ENCODE measurements at regions not wholly inside any gene's neighbourhood (a gene's known extent, or its start where the extent isn't known, plus 50 kb on each side); places are given as distances from the start of the nearest gene placed in this dataset.

GRCh38 chr5:68612972-68613371 is 397.4 kb downstream of the PIK3R1 start:
- no peak for DNase-seq

DNA sequence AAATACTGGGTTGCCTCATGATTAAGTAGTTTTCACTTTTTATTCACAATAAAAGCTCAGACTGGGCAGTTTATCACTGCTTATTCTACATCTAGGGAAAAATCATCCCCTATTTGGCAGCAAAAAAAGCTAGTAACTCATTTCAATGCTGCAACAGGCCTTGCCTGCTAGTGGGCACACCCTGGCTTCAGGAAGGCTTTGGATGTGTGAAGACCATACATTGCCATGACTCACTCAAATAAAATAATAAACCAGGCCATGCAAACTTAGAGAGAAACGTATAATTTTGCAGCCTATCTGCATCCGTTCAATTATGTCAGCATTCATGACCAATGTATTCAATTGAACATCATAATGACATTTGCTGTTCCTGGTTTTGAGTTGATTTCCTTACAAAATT is 402.9 kb downstream of the PIK3R1 start:
- no peak for DNase-seq

DNA sequence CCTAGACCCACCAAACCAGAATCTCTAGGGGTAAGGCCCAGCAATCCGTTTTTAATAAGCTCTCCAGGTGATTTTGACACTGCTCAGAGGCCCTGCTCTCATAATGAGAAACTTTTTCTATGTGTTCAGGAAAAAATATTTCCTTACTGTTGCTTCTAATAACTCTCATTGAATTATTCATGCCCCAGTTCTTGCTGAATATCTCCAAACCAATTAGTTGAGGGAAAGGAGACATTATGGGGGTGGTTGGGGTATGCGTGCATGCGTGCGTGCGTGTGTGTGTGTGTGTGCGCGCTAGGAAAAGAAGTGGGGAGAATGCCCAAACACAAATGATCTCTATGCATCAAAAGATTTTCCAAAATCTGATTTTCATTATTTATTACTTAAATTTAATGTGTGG is 411.4 kb downstream of the PIK3R1 start:
- DNase-seq = no peak

DNA sequence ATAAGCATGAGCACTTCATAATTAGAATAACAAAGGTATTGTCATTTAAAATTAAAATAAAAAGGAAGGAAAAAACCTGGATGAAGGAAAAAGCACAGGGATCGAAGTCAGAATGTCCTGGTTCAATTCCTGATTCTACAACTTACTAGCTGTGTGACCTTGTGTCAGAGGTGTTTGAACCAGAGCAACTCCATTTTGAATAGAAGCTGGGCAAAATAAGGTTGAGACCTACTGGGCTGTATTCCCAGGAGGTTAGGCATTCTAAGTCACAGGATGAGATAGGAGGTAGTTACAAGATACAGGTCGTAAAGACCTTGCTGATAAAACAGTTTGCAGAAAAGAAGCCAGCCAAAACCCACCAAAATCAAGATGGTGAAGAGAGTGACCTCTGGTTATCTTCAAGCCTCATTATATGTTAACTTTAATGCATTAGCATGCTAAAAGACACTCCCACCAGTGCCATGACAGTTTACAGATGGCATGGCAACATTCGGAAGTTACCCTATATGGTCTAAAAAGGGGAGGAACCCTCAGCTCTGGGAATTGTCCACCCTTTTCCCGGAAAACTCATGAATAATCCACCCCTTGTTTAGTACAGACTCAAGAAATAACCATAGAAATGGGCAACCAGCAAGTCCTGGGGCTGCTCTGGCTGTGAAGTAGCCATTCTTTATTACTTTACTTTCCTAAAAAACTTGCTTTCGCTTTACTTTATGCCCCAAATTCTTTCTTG is 412.7 kb downstream of the PIK3R1 start:
- DNase-seq = no peak

GRCh38 chr5:68630354-68630753 is 414.8 kb downstream of the PIK3R1 start:
- DNase-seq = no peak

DNA sequence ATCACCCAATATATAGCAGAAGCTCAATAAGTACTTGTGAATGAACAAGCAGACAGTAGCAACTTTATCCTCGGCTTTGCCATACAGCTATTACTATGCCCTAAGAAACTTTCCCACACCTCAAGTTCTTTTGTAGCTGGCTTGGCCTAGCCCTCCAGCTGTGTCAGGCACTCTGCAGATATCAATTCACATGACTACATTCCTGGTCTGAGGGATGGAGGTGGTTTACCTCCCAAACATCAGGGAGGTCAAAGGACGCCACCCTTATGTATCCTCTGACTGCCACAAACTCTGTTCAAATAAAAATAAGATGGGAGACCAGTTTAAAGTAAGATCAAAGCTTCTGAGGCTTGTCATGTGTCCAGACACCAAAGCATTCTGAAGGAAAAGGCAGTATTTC is 416.3 kb downstream of the PIK3R1 start:
- DNase-seq = no peak

- no peak for DNase-seq
These were observed 425.7 kb downstream of the PIK3R1 start for GRCh38 chr5:68641211-68641610.

- no peak for DNase-seq
These were observed 427.5 kb downstream of the PIK3R1 start for GRCh38 chr5:68643064-68643463.

- no peak for DNase-seq
These were observed 429.4 kb downstream of the PIK3R1 start for GRCh38 chr5:68644971-68645370.

GRCh38 chr5:68646144-68646543 is 430.6 kb downstream of the PIK3R1 start:
- DNase-seq = no peak

DNA sequence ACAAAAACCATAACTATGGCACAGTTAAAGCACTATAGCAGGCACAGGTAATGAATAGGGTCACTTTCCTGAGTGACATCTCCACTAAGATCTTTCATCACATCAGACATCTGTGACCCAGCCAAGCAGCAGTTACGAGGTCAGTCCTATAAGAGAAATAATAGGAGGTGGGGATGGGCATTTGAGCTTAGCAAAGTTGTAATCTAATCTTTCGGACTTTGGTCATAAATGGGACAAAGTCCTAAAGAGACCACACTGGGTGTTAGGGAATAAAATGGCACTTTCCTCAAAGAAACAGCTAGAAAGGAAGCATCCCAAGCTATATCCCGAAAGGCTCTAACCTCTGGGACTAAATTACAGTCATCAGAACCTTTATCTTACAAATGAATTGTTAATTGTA is 432.2 kb downstream of the PIK3R1 start:
- DNase-seq = no peak

DNA sequence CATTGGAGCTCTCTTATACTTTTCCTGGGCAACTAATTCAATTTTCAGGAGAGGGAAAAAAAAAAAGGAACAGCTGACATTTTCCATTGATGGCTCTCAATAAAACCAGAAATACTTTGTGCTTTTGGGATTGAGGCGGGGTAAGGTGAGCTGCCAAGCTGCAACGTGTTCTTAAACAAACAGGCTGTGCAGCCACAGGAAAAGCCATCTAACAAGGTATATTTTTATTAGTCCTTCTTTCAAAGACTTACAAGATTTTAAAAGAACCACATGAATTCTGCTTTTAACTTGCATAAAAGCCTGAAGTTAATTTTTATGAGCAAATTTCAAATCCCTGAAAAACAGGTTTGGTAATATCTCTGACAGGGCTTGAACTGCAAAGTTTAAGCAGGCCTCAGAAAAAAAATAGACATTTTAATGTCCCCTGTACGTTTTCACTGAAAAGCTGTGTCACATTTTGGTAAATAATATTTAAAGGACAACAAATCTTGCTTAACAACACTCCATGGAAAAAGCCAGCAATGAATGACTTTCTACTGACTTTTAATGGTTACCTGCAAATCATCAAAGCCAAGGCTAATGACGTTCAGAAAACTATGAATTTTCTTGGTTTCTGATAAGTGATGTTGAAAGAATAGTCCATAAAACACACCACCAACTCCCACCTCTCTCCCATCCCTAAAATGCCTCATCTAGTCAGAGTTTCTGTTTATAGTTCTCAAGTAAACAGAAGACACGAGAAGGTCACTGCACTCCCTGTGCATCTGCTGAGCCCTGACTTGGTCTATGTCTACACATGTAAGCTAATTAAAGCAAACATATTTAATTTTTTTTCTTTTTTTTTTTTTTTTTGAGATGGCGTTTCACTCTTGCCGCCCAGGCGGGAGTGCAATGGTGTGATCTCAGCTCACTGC is 433.6 kb downstream of the PIK3R1 start:
- DNase-seq = no peak

DNA sequence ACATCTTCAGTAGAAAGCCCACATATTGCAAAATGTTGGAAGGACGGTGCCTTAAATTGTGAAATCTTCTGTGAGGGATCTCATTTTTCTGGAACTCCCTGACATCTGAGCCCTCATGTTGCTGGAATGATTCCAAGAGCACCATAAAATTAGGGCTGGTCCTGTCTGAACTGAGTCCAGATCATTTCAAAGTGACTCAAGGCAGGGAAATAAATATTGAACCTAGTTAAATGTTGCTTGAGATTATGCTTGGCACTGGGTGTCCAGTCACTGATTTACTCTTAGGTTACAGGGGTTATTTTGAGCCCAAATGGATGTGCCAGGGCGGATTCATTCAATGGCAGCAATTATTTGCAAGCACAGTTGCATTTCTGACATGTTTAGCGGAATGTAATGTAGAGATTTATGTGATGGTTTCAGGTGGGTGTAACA is 437.0 kb downstream of the PIK3R1 start:
- no peak for DNase-seq

- no peak for DNase-seq
These were observed 437.9 kb downstream of the PIK3R1 start for GRCh38 chr5:68653471-68653870.

GRCh38 chr5:68657055-68657961 is 436.5 kb upstream of the SLC30A5 start:
- no peak for DNase-seq

DNA sequence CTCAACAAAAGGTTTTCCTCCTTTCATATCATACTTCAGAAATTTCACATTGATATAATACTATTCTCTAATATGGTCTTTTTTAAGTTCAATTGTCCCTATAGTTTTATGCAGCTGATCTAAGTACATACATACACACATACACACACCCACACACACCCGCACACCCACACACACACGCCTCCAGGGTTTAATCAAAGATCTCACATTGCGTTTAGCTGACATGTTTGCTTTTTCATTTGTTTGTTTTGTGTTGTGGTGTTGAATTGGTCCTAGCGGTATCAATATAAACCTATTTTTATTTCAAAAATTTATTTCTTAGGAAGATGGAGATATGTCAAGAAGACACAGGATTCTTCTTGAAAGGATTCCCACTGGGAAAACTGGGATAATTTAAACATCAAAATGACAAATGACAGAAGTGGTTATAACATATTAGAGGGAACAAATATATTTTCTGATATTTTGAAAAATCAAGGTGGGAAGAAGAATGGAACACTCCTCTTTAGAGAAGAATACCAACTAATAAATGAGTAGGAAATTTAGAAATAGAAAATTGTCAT is 434.9 kb upstream of the SLC30A5 start:
- DNase-seq = no peak

GRCh38 chr5:68659881-68660280 is 433.9 kb upstream of the SLC30A5 start:
- DNase-seq = no peak

DNA sequence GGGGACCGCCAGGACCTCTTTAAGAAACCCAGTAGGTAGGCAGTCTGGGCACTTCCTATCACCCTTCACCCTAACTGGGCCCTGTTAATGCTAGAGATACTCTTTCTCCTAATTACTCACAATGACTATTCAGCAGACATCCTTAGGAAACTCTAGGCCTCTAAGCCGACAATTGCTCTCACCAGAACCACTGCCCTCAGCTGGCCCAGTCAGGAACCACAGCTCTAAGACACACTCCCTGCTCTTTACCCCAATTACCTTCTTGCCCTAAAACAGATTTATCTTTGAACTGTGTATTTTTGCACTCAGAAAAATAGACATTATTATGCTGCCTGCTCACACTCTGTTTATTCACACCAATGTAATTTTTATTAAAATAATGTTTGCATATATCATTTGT is 432.6 kb upstream of the SLC30A5 start:
- DNase-seq = no peak

GRCh38 chr5:68662804-68663307 is 431.0 kb upstream of the SLC30A5 start:
- DNase-seq = no peak

DNA sequence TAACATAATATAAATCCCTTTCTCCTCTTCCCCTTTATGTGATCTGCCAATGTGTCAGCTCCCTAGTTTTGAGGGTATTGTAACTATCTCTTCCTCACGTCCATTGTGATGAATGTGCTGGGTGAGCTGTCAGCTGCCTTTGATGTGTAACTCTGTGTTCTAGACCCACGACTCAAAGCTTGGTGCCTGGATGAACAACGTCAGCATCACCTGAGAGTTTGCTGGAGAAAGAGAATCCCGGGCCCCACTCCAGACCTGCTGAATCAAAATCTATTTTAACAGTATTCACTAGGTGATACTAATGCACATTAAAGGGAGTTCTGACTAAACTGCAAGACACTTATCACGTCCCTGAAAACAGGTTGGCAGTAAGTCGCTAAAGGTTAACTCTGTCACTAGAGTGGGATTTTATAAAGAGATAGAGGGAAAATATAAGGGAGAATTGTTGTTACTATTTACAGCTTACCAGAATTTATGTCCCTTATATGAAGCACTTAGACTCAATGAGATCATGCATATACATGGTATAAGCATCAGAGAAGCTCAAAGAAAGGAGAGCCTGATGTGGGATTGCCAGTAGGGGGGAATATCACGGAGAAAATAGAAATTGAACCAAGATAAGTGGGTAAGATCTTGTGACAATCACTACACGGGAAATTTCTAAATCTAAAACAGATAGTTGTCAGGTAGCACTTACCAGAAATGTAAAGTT is 423.8 kb upstream of the SLC30A5 start:
- no peak for DNase-seq

GRCh38 chr5:68673106-68673822 is 420.6 kb upstream of the SLC30A5 start:
- DNase-seq = no peak

Data from activated CD8-positive, alpha-beta memory T cell treated with anti-CD3 and anti-CD28 coated beads for 24 hours (primary cell).